ENCODE measurements at regions not wholly inside any gene's neighbourhood (a gene's known extent, or its start where the extent isn't known, plus 50 kb on each side); places are given as distances from the start of the nearest gene placed in this dataset.
"Not testable (repeated sequence)": the region's sequence is repeated elsewhere in the genome, so short reads cannot be mapped to it uniquely, and the experiment has no call there.

- DNase-seq (ENCODE audit: low read depth in 2 of 2), result no peak
Observed at GRCh38 chr9:71273613-71274012, 152.2 kb upstream of the TRPM3 start.

GRCh38 chr9:71271602-71272001 lies 150.2 kb upstream of the TRPM3 start:
- no peak for DNase-seq (ENCODE audit: low read depth in 2 of 2)

DNA sequence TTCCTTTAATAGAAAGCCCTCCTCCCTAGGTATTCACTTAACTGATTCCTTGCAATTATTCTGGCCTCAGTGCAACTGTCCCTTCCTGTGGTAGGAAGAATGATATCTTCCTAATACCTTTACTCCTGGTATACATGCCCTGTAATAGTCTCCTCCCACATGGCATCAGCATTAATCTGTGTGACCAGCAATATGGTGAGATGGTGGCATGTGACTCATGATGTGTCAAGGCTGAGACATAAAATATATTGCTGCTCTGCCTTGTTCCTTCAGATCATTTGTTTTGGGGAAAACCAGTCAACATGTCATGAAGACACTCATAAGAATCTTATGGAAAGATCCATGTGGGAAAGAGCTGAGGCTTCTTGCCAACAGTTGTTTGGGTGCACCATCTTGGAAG lies 149.1 kb upstream of the TRPM3 start:
- DNase-seq (ENCODE audit: low read depth in 2 of 2), result no peak

- DNase-seq (ENCODE audit: low read depth in 2 of 2), result no peak
Observed at GRCh38 chr9:71269859-71270258, 148.4 kb upstream of the TRPM3 start.

- no peak for DNase-seq (ENCODE audit: low read depth in 2 of 2)
Observed at GRCh38 chr9:71268871-71269635, 147.6 kb upstream of the TRPM3 start.

GRCh38 chr9:71263451-71263850 lies 142.0 kb upstream of the TRPM3 start:
- DNase-seq (ENCODE audit: low read depth in 2 of 2), result no peak

DNA sequence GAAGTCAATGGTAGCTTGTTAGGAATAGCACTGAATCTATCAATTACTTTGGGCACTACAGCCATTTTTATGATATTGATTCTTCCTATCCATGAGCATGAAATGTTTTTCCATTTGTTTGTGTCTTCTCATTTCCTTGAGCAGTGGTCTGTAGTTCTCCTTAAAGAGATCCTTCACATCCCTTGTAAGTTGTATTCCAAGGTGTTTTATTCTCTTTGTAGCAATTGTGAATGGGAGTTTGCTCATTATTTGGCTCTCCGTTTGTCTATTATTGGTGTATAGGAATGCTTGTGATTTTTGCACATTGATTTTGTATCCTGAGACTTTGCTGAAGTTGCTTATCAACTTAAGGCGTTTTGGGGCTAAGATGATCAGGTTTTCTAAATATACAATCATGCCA lies 139.0 kb upstream of the TRPM3 start:
- DNase-seq (ENCODE audit: low read depth in 2 of 2), result not testable (repeated sequence)

GRCh38 chr9:71254592-71255277 lies 133.3 kb upstream of the TRPM3 start:
- DNase-seq (ENCODE audit: low read depth in 2 of 2), result no peak

DNA sequence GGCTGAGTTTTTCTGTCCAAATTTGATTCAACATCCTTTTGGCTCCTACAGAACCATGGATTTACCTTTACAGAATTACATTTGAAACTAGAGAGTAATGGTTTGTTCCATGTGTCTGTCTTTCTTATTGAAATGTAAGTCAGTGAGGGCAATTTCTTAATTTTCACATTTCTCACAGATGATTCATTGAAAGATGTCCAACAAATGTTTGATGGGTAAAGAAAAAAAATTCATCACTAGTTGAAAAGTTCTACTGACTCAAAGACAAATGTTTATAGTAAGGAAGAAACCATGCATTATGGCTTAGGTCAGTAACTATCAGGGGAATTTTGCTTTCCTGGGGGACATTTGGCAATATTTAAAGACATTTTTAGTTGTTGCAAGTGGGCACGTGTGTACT lies 131.6 kb upstream of the TRPM3 start:
- DNase-seq (ENCODE audit: low read depth in 2 of 2), result peak; percentile 8 to 18

DNA sequence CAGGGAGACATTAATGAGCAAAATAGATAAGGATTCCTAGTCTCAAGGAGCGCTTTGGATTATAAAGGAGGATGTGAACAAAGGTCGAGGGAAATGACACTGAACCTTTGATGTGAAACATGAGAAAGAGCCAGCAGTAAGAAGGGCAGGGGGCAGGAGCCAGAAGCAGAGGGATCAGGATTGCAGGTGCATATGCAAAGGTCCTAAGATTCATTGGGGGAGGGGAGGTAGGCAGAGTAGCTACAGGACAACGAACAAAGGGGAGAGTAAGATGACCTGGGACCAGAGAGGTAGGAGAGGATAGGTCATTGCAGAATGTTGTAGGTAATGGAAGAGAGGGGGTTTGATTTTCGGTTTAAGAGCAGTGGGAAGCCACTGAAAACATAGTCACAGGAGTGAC lies 129.2 kb upstream of the TRPM3 start:
- DNase-seq (ENCODE audit: low read depth in 2 of 2), result no peak

GRCh38 chr9:71249729-71250317 lies 128.4 kb upstream of the TRPM3 start:
- peak; percentile 37 to 38 for DNase-seq (ENCODE audit: low read depth in 2 of 2)

GRCh38 chr9:71245651-71246050 lies 124.2 kb upstream of the TRPM3 start:
- no peak for DNase-seq (ENCODE audit: low read depth in 2 of 2)

- DNase-seq (ENCODE audit: low read depth in 2 of 2), result no peak
Observed at GRCh38 chr9:71243951-71244350, 122.5 kb upstream of the TRPM3 start.

GRCh38 chr9:71242081-71242480 lies 120.7 kb upstream of the TRPM3 start:
- no peak for DNase-seq (ENCODE audit: low read depth in 2 of 2)

DNA sequence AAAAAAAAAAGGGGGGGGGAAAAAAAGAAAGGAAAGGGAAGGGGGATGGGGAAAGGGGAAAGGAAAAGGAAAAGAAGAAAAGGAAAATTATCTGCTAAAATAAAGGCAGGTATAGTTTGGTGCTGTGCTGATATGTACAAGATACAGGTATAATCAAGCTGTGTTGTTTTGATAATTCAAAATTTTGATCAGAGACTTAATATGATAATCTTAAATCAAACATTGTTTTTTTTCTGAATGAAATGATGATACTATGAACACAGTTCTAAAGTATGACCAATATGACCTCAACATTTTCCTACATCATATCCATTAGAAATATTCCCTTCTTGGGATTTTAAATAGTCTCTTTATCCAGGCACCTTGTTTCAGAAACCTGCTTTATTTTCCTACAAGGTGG lies 115.6 kb upstream of the TRPM3 start:
- DNase-seq (ENCODE audit: low read depth in 2 of 2), result no peak

- DNase-seq (ENCODE audit: low read depth in 2 of 2), result no peak
Observed at GRCh38 chr9:71233646-71234045, 112.2 kb upstream of the TRPM3 start.

DNA sequence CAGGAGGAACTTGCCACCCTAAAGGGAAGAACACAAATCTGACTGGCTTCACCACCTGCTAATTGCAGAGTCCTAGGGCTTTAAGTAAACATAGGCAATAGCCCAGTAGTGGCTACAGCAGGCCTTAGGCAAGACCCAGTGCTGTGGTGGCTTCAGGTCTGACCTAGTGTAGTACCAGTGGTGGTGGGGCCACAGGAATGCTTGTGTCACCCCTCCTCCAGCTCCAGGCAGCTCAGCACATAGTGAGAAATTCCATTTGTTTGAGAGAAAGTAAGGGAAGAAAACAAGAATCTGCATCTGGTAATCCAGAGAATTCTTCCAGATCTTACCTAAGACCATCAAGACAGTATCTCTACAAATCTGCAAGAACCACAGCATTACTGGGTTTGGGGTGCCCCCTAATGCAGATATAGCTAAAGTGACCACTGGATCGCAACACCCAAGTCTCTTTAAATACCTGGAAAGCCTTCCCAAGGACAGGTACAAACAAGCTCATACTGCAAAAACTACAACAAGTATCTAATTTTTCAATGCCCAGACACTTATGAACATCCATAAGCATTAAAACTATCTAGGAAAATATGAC lies 102.6 kb upstream of the TRPM3 start:
- DNase-seq (ENCODE audit: low read depth in 2 of 2), result peak in 1 of 2 experiments; percentile 6

GRCh38 chr9:71218774-71219173 lies 97.4 kb upstream of the TRPM3 start:
- no peak for DNase-seq (ENCODE audit: low read depth in 2 of 2)

DNA sequence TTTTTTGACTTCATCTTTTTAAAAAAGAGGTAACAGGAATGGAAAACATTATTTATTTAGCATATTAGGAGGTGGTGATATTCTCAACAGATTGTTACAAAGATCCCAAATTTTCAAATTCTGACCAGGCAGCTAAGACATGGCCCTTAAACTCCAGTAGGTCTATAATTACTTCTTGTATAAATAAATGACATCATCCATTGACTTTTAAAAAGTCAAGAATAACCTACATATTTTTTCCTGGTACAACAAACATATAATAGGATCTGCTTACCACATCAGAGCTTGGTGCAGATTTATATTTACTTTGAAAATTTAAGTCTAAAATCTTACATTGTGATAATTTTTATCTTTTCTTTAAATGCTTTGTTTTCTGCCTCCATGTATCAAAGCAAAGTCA lies 92.2 kb upstream of the TRPM3 start:
- DNase-seq (ENCODE audit: low read depth in 2 of 2), result no peak

GRCh38 chr9:71210326-71210725 lies 88.9 kb upstream of the TRPM3 start:
- no peak for DNase-seq (ENCODE audit: low read depth in 2 of 2)

- no peak for DNase-seq (ENCODE audit: low read depth in 2 of 2)
Observed at GRCh38 chr9:71209890-71210289, 88.5 kb upstream of the TRPM3 start.

DNA sequence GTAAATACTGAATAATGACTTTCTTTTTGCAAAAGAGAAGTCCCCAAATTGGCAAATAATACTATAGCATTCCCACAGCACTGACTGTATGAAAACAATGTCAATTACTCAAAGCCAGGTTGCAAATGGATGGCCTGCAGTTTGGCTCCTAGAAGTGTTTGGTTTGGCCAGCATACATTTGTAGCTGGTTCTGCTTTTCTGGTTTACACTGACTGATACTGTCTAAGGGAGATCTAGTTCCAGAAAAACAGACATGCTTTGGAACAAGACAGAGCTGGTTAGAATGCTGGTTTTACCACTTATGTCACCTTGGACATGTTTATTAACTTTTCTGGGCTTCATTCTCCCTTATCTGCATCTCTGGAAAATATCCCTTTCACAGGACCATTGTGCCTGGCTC lies 81.5 kb upstream of the TRPM3 start:
- no peak for DNase-seq (ENCODE audit: low read depth in 2 of 2)

- DNase-seq (ENCODE audit: low read depth in 2 of 2), result no peak
Observed at GRCh38 chr9:71191708-71192107, 70.3 kb upstream of the TRPM3 start.
